Activated naive CD8-positive, alpha-beta T cell treated with anti-CD3 and anti-CD28 coated beads, Interleukin-2, amount 50 U/mL, for 24 hours (primary cell): ENCODE measurements at regions not wholly inside any gene's neighbourhood (a gene's known extent, or its start where the extent isn't known, plus 50 kb on each side); places are given as distances from the start of the nearest gene placed in this dataset.

Experiments used
- ATAC-seq: fragments of 150-1000 bp; cut with Tn5 transposase; one replicate; pipeline ENCODE4 v1.10.0; 2021
- DNase-seq: peaks from one replicate; pipeline ENCODE4 v3.0.0; 2021
- H3K27ac Mint-ChIP-seq: one replicate; pipeline ENCODE4 v1.8.0; 2021; ENCODE audit warnings: mild to moderate bottlenecking, mixed read lengths
- H3K27me3 Mint-ChIP-seq: one replicate; pipeline ENCODE4 v1.8.0; 2021; ENCODE audit warnings: mixed read lengths
- H3K36me3 Mint-ChIP-seq: one replicate; pipeline ENCODE4 v1.8.0; 2021; ENCODE audit warnings: low read depth, mixed read lengths
- H3K4me1 Mint-ChIP-seq: one replicate; pipeline ENCODE4 v1.8.0; 2021; ENCODE audit warnings: mixed read lengths
- H3K4me3 Mint-ChIP-seq: one replicate; pipeline ENCODE4 v1.8.0; 2021; ENCODE audit warnings: mild to moderate bottlenecking, moderate library complexity, mixed read lengths
- H3K9me3 Mint-ChIP-seq: one replicate; pipeline ENCODE4 v1.8.0; 2021; ENCODE audit warnings: mixed read lengths

- Mint-ChIP-seq H3K4me1 (peaks cover under 1% of the 10 kb centered on the region), H3K36me3 (peaks cover 2% of the 10 kb centered on the region), H3K4me3 (no peak overlapping the region), H3K27me3 (peaks cover 2% of the 10 kb centered on the region), H3K9me3 (peaks cover 4% of the 10 kb centered on the region), H3K27ac (no peak overlapping the region)
- no peak for ATAC-seq
- DNase-seq = no peak
Observed at GRCh38 chr5:142498298-142498697, 173.5 kb upstream of the SPRY4 start.

GRCh38 chr5:142495531-142495930, 170.7 kb upstream of the SPRY4 start:
- H3K4me3 Mint-ChIP-seq = no peak overlapping the region

GRCh38 chr5:142493875-142494518, 169.2 kb upstream of the SPRY4 start:
- ATAC-seq = no peak
- H3K4me3 Mint-ChIP-seq = no peak overlapping the region
- H3K9me3 Mint-ChIP-seq = peaks cover 4% of the 10 kb centered on the region
- peaks cover 1% of the 10 kb centered on the region for H3K27me3 Mint-ChIP-seq
- no peak for DNase-seq
- H3K36me3 Mint-ChIP-seq = peaks cover 2% of the 10 kb centered on the region
- peaks cover 4% of the 10 kb centered on the region for H3K4me1 Mint-ChIP-seq
- no peak overlapping the region for H3K27ac Mint-ChIP-seq

More at GRCh38 chr5:142495531-142495930, 170.7 kb upstream of the SPRY4 start:
- H3K36me3 Mint-ChIP-seq = peaks cover 2% of the 10 kb centered on the region
- DNase-seq (no peak), ATAC-seq (no peak)
- H3K27ac Mint-ChIP-seq = no peak overlapping the region
- H3K4me1 Mint-ChIP-seq = peaks cover 4% of the 10 kb centered on the region
- peaks cover 4% of the 10 kb centered on the region for H3K9me3 Mint-ChIP-seq
- peaks cover 2% of the 10 kb centered on the region for H3K27me3 Mint-ChIP-seq

GRCh38 chr5:142492781-142493281, 168.0 kb upstream of the SPRY4 start:
- ATAC-seq = no peak
- peaks cover under 1% of the 10 kb centered on the region for H3K9me3 Mint-ChIP-seq
- peaks cover 4% of the 10 kb centered on the region for H3K4me1 Mint-ChIP-seq
- H3K36me3 Mint-ChIP-seq = peaks cover under 1% of the 10 kb centered on the region
- peaks cover 4% of the 10 kb centered on the region for H3K27me3 Mint-ChIP-seq
- H3K27ac Mint-ChIP-seq = no peak overlapping the region
- H3K4me3 Mint-ChIP-seq = no peak overlapping the region
- no peak for DNase-seq

- ATAC-seq (no peak), DNase-seq (no peak)
- no peak overlapping the region for H3K27ac Mint-ChIP-seq
- no peaks in the 10 kb centered on the region for H3K36me3 Mint-ChIP-seq
- peaks cover 4% of the 10 kb centered on the region for H3K4me1 Mint-ChIP-seq
- H3K9me3 Mint-ChIP-seq = no peaks in the 10 kb centered on the region
- H3K4me3 Mint-ChIP-seq = no peak overlapping the region
- peaks cover 7% of the 10 kb centered on the region for H3K27me3 Mint-ChIP-seq
Observed at GRCh38 chr5:142491679-142492078, 166.9 kb upstream of the SPRY4 start.

GRCh38 chr5:142491270-142491669, 166.4 kb upstream of the SPRY4 start:
- H3K9me3 Mint-ChIP-seq = peaks cover 4% of the 10 kb centered on the region
- no peaks in the 10 kb centered on the region for H3K36me3 Mint-ChIP-seq
- peaks cover 4% of the 10 kb centered on the region for H3K4me1 Mint-ChIP-seq
- H3K27me3 Mint-ChIP-seq = peaks cover 9% of the 10 kb centered on the region
- ATAC-seq = no peak
- DNase-seq = no peak
- no peak overlapping the region for H3K4me3 Mint-ChIP-seq
- H3K27ac Mint-ChIP-seq = no peak overlapping the region

- peaks cover 13% of the 10 kb centered on the region for H3K9me3 Mint-ChIP-seq
- no peak for DNase-seq
Observed at GRCh38 chr5:142486581-142486980, 161.8 kb upstream of the SPRY4 start.

GRCh38 chr5:142486020-142486419, 161.2 kb upstream of the SPRY4 start:
- ATAC-seq = no peak
- Mint-ChIP-seq H3K9me3 (peaks cover 13% of the 10 kb centered on the region), H3K4me1 (no peaks in the 10 kb centered on the region), H3K27me3 (peaks cover 13% of the 10 kb centered on the region), H3K4me3 (no peak overlapping the region), H3K27ac (no peak overlapping the region), H3K36me3 (peaks cover 3% of the 10 kb centered on the region)
- no peak for DNase-seq

More at GRCh38 chr5:142486581-142486980, 161.8 kb upstream of the SPRY4 start:
- Mint-ChIP-seq H3K4me3 (no peak overlapping the region), H3K27ac (no peak overlapping the region), H3K27me3 (peaks cover 13% of the 10 kb centered on the region), H3K36me3 (peaks cover 3% of the 10 kb centered on the region), H3K4me1 (no peaks in the 10 kb centered on the region)
- ATAC-seq = no peak

- ATAC-seq = no peak
- Mint-ChIP-seq H3K4me3 (no peak overlapping the region), H3K4me1 (no peaks in the 10 kb centered on the region), H3K27me3 (peaks cover 13% of the 10 kb centered on the region), H3K9me3 (peaks cover 13% of the 10 kb centered on the region), H3K27ac (no peak overlapping the region), H3K36me3 (peaks cover 3% of the 10 kb centered on the region)
- no peak for DNase-seq
Observed at GRCh38 chr5:142484821-142485387, 160.1 kb upstream of the SPRY4 start.

- ATAC-seq = no peak
- no peak overlapping the region for H3K27ac Mint-ChIP-seq
Observed at GRCh38 chr5:142482207-142482606, 157.4 kb upstream of the SPRY4 start.

GRCh38 chr5:142481410-142481809, 156.6 kb upstream of the SPRY4 start:
- Mint-ChIP-seq H3K27ac (no peak overlapping the region), H3K4me1 (no peaks in the 10 kb centered on the region), H3K36me3 (peaks cover 3% of the 10 kb centered on the region), H3K27me3 (peaks cover 6% of the 10 kb centered on the region), H3K4me3 (no peak overlapping the region), H3K9me3 (peaks cover 20% of the 10 kb centered on the region)
- ATAC-seq (no peak), DNase-seq (no peak)

More at GRCh38 chr5:142482207-142482606, 157.4 kb upstream of the SPRY4 start:
- Mint-ChIP-seq H3K9me3 (peaks cover 23% of the 10 kb centered on the region), H3K4me1 (no peaks in the 10 kb centered on the region), H3K36me3 (peaks cover 3% of the 10 kb centered on the region), H3K4me3 (no peak overlapping the region), H3K27me3 (peaks cover 7% of the 10 kb centered on the region)
- DNase-seq = no peak

- H3K27me3 Mint-ChIP-seq = peaks cover 2% of the 10 kb centered on the region
- no peak for ATAC-seq
- DNase-seq = no peak
Observed at GRCh38 chr5:142479854-142480519, 155.2 kb upstream of the SPRY4 start.

GRCh38 chr5:142479150-142479549, 154.3 kb upstream of the SPRY4 start:
- Mint-ChIP-seq H3K27me3 (peaks cover 2% of the 10 kb centered on the region), H3K4me3 (no peak overlapping the region), H3K4me1 (no peaks in the 10 kb centered on the region), H3K36me3 (no peaks in the 10 kb centered on the region), H3K27ac (no peak overlapping the region), H3K9me3 (peaks cover 10% of the 10 kb centered on the region)
- DNase-seq (no peak), ATAC-seq (no peak)

More at GRCh38 chr5:142479854-142480519, 155.2 kb upstream of the SPRY4 start:
- no peaks in the 10 kb centered on the region for H3K36me3 Mint-ChIP-seq
- no peaks in the 10 kb centered on the region for H3K4me1 Mint-ChIP-seq
- H3K4me3 Mint-ChIP-seq = no peak overlapping the region
- no peak overlapping the region for H3K27ac Mint-ChIP-seq
- peaks cover 10% of the 10 kb centered on the region for H3K9me3 Mint-ChIP-seq

- Mint-ChIP-seq H3K27ac (no peak overlapping the region), H3K27me3 (peaks cover 2% of the 10 kb centered on the region), H3K4me1 (peaks cover 4% of the 10 kb centered on the region)
Observed at GRCh38 chr5:142478113-142478512, 153.3 kb upstream of the SPRY4 start.

GRCh38 chr5:142475102-142475513, 150.3 kb upstream of the SPRY4 start:
- Mint-ChIP-seq H3K4me1 (peaks cover 24% of the 10 kb centered on the region), H3K9me3 (peaks cover 10% of the 10 kb centered on the region), H3K4me3 (no peak overlapping the region), H3K27me3 (no peaks in the 10 kb centered on the region), H3K36me3 (no peaks in the 10 kb centered on the region), H3K27ac (no peak overlapping the region)
- ATAC-seq (no peak), DNase-seq (no peak)

More at GRCh38 chr5:142478113-142478512, 153.3 kb upstream of the SPRY4 start:
- peaks cover 10% of the 10 kb centered on the region for H3K9me3 Mint-ChIP-seq
- no peak overlapping the region for H3K4me3 Mint-ChIP-seq
- no peak for DNase-seq
- ATAC-seq = no peak
- H3K36me3 Mint-ChIP-seq = no peaks in the 10 kb centered on the region
